HepG2 (cell line): ENCODE measurements at regions not wholly inside any gene's neighbourhood (a gene's known extent, or its start where the extent isn't known, plus 50 kb on each side); places are given as distances from the start of the nearest gene placed in this dataset.

Source experiments
- ATAC-seq: fragments of 200-7000 bp; cut with Tn5 transposase; 3 replicates; pipeline ENCODE4 v1.9.1; 2020; ENCODE audit warnings: mild to moderate bottlenecking, moderate library complexity
- BruUV-seq: library from RNA; stranded (reverse); fragments of 400-500 nt; replicated peaks from 2 replicates; lab custom pipeline; 2021; lab: Mats Ljungman, UMichigan
- CTCF ChIA-PET: fragments of 300-600 bp; formaldehyde crosslinking; extraction: SDS; loops from one replicate; lab custom pipeline; 2021; ENCODE audit warnings: low total read pairs, inconsistent platforms, low intra/inter-chr PET ratio; lab: Yijun Ruan, JAX
- POLR2A ChIA-PET: fragments of 350-600 bp; sonication (Branson Sonifier 250); formaldehyde crosslinking; loops from one replicate; lab custom pipeline; 2020; ENCODE audit warnings: antibody characterized with exemption, inconsistent platforms; lab: Yijun Ruan, JAX
- DNase-seq: peaks from one replicate; pipeline ENCODE4 v3.0.0-alpha.2; 2015; ENCODE audit warnings: low spot score
- FAIRE-seq: peaks from 3 replicates; lab custom pipeline; 2011; peaks lifted over from hg19 to GRCh38; lab: Jason Lieb, UNC
- H2AFZ ChIP-seq: one replicate; pipeline ENCODE4 v1.6.1; 2011; ENCODE audit warnings: low read length, inconsistent platforms
- H3K27ac ChIP-seq: fragments of 300-600 bp; 3 replicates; pipeline ENCODE4 v1.8.0; 2011; ENCODE audit warnings: mixed run types, mild to moderate bottlenecking, mixed read lengths, low read length, inconsistent platforms; ENCODE audit not compliant: insufficient read depth; ENCODE audit errors: extremely low read length
- H3K27me3 ChIP-seq, 2 experiments: fragments of 200-600 bp in 1 of 2; 2 replicates in 1 of 2; 3 replicates in 1 of 2; pipeline versions ENCODE4 v1.6.0 to v1.8.0; 2011; ENCODE audit warnings: low read length in 2 of 2, mild to moderate bottlenecking in 2 of 2, moderate library complexity in 2 of 2, inconsistent platforms in 1 of 2; ENCODE audit not compliant: insufficient read depth in 2 of 2, control insufficient read depth in 1 of 2
- H3K36me3 ChIP-seq, 2 experiments: fragments of 200-600 bp in 1 of 2; replicated peaks in 1 of 2; 2 replicates in 1 of 2; 3 replicates in 1 of 2; pipeline versions ENCODE4 v1.5.1 to v1.8.0; 2011; ENCODE audit warnings: low read length in 2 of 2, inconsistent platforms in 1 of 2; ENCODE audit not compliant: insufficient read depth in 2 of 2, control insufficient read depth in 1 of 2
- H3K4me1 ChIP-seq: 2 replicates; pipeline ENCODE4 v1.5.1; 2012; ENCODE audit warnings: low read length, inconsistent platforms; ENCODE audit not compliant: insufficient read depth
- H3K4me2 ChIP-seq: 2 replicates; pipeline ENCODE4 v1.6.0; 2011; ENCODE audit warnings: low read depth, low read length, inconsistent platforms
- H3K4me3 ChIP-seq, 3 experiments: fragments of 200-600 bp in 1 of 3; sonication (generic), shearing (Covaris generic) in 1 of 3; replicated peaks in 1 of 3; 2 replicates each; pipeline ENCODE4 v1.5.1; 2011 to 2016; ENCODE audit warnings: low read length in 3 of 3, inconsistent platforms in 2 of 3, low read depth in 2 of 3, mild to moderate bottlenecking in 2 of 3, control low read depth in 1 of 3, mixed read lengths in 1 of 3; ENCODE audit not compliant: insufficient read depth in 1 of 3
- H3K79me2 ChIP-seq: one replicate; pipeline ENCODE4 v1.6.1; 2011; ENCODE audit warnings: low read length, inconsistent platforms; ENCODE audit not compliant: insufficient read depth
- H3K9ac ChIP-seq: 2 replicates; pipeline ENCODE4 v1.6.0; 2011; ENCODE audit warnings: mild to moderate bottlenecking, low read depth, low read length, inconsistent platforms; ENCODE audit not compliant: insufficient read depth
- H3K9me3 ChIP-seq: 2 replicates; pipeline ENCODE4 v1.5.1; 2012; ENCODE audit warnings: mild to moderate bottlenecking, low read length
- H4K20me1 ChIP-seq: 2 replicates; pipeline ENCODE4 v1.6.0; 2011; ENCODE audit warnings: inconsistent platforms, mild to moderate bottlenecking, low read length, moderate library complexity; ENCODE audit not compliant: insufficient read depth
- ATF6 ChIP-seq: sonication (generic); formaldehyde crosslinking; conservative IDR thresholded peaks from 2 replicates; pipeline ENCODE4 v1.4.0; 2020; ENCODE audit warnings: missing genetic modification reagents
- MAZ ChIP-seq, 2 experiments: sonication (generic) in 1 of 2; formaldehyde crosslinking in 1 of 2; IDR thresholded peaks; 2 replicates each; pipeline versions ENCODE4 v1.5.0 to v1.6.1; 2012 to 2020; ENCODE audit warnings: low read depth in 2 of 2, mild to moderate bottlenecking in 2 of 2, borderline replicate concordance in 1 of 2, improper control_type of control experiment in 1 of 2, low read length in 1 of 2, missing genetic modification reagents in 1 of 2, moderate library complexity in 1 of 2
- PAWR ChIP-seq: sonication (generic); formaldehyde crosslinking; IDR thresholded peaks from 2 replicates; pipeline ENCODE4 v1.4.0; 2020; ENCODE audit warnings: missing genetic modification reagents, mild to moderate bottlenecking, borderline replicate concordance
- REST ChIP-seq, 2 experiments: IDR thresholded peaks; 2 replicates each; pipeline ENCODE4 v1.6.1; 2011 to 2012; ENCODE audit warnings: low read length in 2 of 2, borderline replicate concordance in 1 of 2, low read depth in 1 of 2, mild to moderate bottlenecking in 1 of 2, moderate library complexity in 1 of 2
- ZBTB7A ChIP-seq: sonication (generic); formaldehyde crosslinking; IDR thresholded peaks from 2 replicates; pipeline ENCODE4 v1.8.0; 2022; ENCODE audit warnings: mild to moderate bottlenecking, missing genetic modification reagents
- ZNF30 ChIP-seq: sonication (generic); formaldehyde crosslinking; IDR thresholded peaks from 2 replicates; pipeline ENCODE4 v1.5.0; 2020; ENCODE audit warnings: mild to moderate bottlenecking, missing genetic modification reagents
- WGBS: methylation state at CpG from one replicate; pipeline ENCODE4 v1.1.6; 2017; ENCODE audit warnings: low lambda C conversion rate; 5-methylcytosine and 5-hydroxymethylcytosine counted together
- in situ Hi-C: cut with HindIII; loops from 2 replicates; pipeline ENCODE4 v1.10.0; 2017; ENCODE audit warnings: low pct_unique_long_range_greater_than_20kb; ENCODE audit not compliant: extremely low pct_ligation_motif_present
- intact Hi-C: fragments of 100-400 bp; cut with micrococcal nuclease; formaldehyde crosslinking; loops from one replicate; pipeline ENCODE4 v1.10.0; 2022; ENCODE audit not compliant: unreplicated experiment

- no peak overlapping the region for H3K27ac ChIP-seq
- H4K20me1 ChIP-seq: no peaks in the 10 kb centered on the region
- intact Hi-C loops: no loop called here
- H2AFZ ChIP-seq: no peak overlapping the region
- no peak for FAIRE-seq
- no peaks in the 10 kb centered on the region for H3K36me3 ChIP-seq
- no peaks in the 10 kb centered on the region for H3K27me3 ChIP-seq
- 0% methylated on average over 1 of the region's 1 CpG for WGBS
- ChIA-PET CTCF (no interaction called here), POLR2A (no interaction called here)
- no peaks in the 10 kb centered on the region for H3K9me3 ChIP-seq
- H3K4me2 ChIP-seq: no peak overlapping the region
- no peaks in the 10 kb centered on the region for H3K4me1 ChIP-seq
- H3K9ac ChIP-seq: no peak overlapping the region
- no TSS peak for BruUV-seq
- in situ Hi-C loops: no loop called here
- H3K4me3 ChIP-seq: no peak overlapping the region
- no peaks in the 10 kb centered on the region for H3K79me2 ChIP-seq
- TF ChIP-seq MAZ (IDR thresholded peaks at IDR 0.05; ENCODE audit: borderline replicate concordance, low read depth, low read length) (no peak), MAZ (CRISPR knock-in tag; IDR thresholded peaks at IDR 0.05; ENCODE audit: low read depth) (no peak), ZBTB7A (CRISPR knock-in tag) (no peak), ZNF30 (no peak), ATF6 (CRISPR knock-in tag) (no peak), PAWR (no peak), REST (IDR thresholded peaks at IDR 0.05; ENCODE audit: borderline replicate concordance in 1 of 2, low read depth in 1 of 2, low read length in 2 of 2) (peak in 1 of 2 experiments; percentile 58; a peak in 2 of 4 replicates)
- no peak for DNase-seq
- peak; percentile 83 for ATAC-seq
These were observed 662.5 kb upstream of the PKN2 start for GRCh38 chr1:88021529-88021928.
